Endothelial cell of umbilical vein (primary cell): ENCODE measurements at regions not wholly inside any gene's neighbourhood (a gene's known extent, or its start where the extent isn't known, plus 50 kb on each side); places are given as distances from the start of the nearest gene placed in this dataset.

ENCODE experiments used
- BruUV-seq: library from RNA; stranded (reverse); fragments of 400-500 nt; replicated peaks from 2 replicates; lab custom pipeline; 2021; lab: Mats Ljungman, UMichigan
- CTCF ChIA-PET: fragments of 300-600, 350-600 bp; sonication (Branson Sonifier 250); formaldehyde crosslinking; loops from one replicate; lab custom pipeline; 2021; ENCODE audit warnings: antibody characterized with exemption, inconsistent platforms; lab: Charles Lee
- POLR2A ChIA-PET: fragments of 300-600, 350-600 bp; sonication (Branson Sonifier 250); formaldehyde crosslinking; loops from one replicate; lab custom pipeline; 2021; ENCODE audit warnings: antibody characterized with exemption, inconsistent platforms; lab: Charles Lee
- DNase-seq: peaks from one replicate; pipeline ENCODE4 v3.0.0-alpha.2; 2011; ENCODE audit warnings: low read depth, low spot score
- FAIRE-seq: peaks from 2 replicates; lab custom pipeline; 2011; peaks lifted over from hg19 to GRCh38; lab: Jason Lieb, UNC
- H2AFZ ChIP-seq: 2 replicates; pipeline ENCODE4 v1.6.0; 2012; ENCODE audit warnings: low read depth, low read length, control low read depth, inconsistent platforms
- H3K27ac ChIP-seq: 2 replicates; pipeline ENCODE4 v1.5.1; 2011; ENCODE audit warnings: low read depth, mild to moderate bottlenecking, control low read depth, low read length, moderate library complexity; ENCODE audit not compliant: insufficient read depth
- H3K27me3 ChIP-seq, 2 experiments: 2 replicates each; pipeline versions ENCODE4 v1.6.0 to v1.6.1; 2011; ENCODE audit warnings: low read length in 2 of 2, mixed read lengths in 1 of 2; ENCODE audit not compliant: control insufficient read depth in 2 of 2, insufficient read depth in 2 of 2
- H3K36me3 ChIP-seq, 2 experiments: 2 replicates in 1 of 2; 3 replicates in 1 of 2; pipeline ENCODE4 v1.5.1; 2011; ENCODE audit warnings: low read length in 2 of 2, mild to moderate bottlenecking in 1 of 2, moderate library complexity in 1 of 2; ENCODE audit not compliant: control insufficient read depth in 2 of 2, insufficient read depth in 2 of 2; ENCODE audit errors: extremely low read depth in 1 of 2
- H3K4me1 ChIP-seq: 3 replicates; pipeline ENCODE4 v1.5.1; 2011; ENCODE audit warnings: mild to moderate bottlenecking, low read length; ENCODE audit not compliant: control insufficient read depth, insufficient read depth; ENCODE audit errors: extremely low read depth
- H3K4me2 ChIP-seq: 2 replicates; pipeline ENCODE4 v1.6.1; 2011; ENCODE audit warnings: low read length, control low read depth, mixed read lengths; ENCODE audit not compliant: insufficient read depth
- H3K4me3 ChIP-seq, 3 experiments: fragments of 200-600 bp in 1 of 3; sonication (generic), shearing (Covaris generic) in 1 of 3; replicated peaks in 1 of 3; 2 replicates each; pipeline ENCODE4 v1.5.1; 2011 to 2016; ENCODE audit warnings: control low read depth in 3 of 3, low read length in 3 of 3, mild to moderate bottlenecking in 2 of 3, inconsistent platforms in 1 of 3, low read depth in 1 of 3, moderate library complexity in 1 of 3; ENCODE audit not compliant: insufficient read depth in 1 of 3
- H3K79me2 ChIP-seq: 2 replicates; pipeline ENCODE4 v1.6.0; 2012; ENCODE audit warnings: low read length, inconsistent platforms; ENCODE audit not compliant: control insufficient read depth, insufficient read depth
- H3K9ac ChIP-seq: replicated peaks from 2 replicates; pipeline ENCODE3; 2011; ENCODE audit warnings: low read length, control low read depth; ENCODE audit not compliant: insufficient read depth; ENCODE audit errors: extremely low read depth
- H3K9me1 ChIP-seq: replicated peaks from 3 replicates; pipeline ENCODE4 v1.6.0; 2011; ENCODE audit warnings: mild to moderate bottlenecking, low read length; ENCODE audit not compliant: control insufficient read depth, insufficient read depth; ENCODE audit errors: extremely low read depth
- H3K9me3 ChIP-seq: replicated peaks from 2 replicates; pipeline ENCODE4 v1.5.1; 2012; ENCODE audit warnings: low read length, inconsistent platforms; ENCODE audit not compliant: control insufficient read depth, insufficient read depth
- H4K20me1 ChIP-seq: replicated peaks from 2 replicates; pipeline ENCODE3; 2011; ENCODE audit warnings: mild to moderate bottlenecking, low read length; ENCODE audit not compliant: control insufficient read depth, insufficient read depth; ENCODE audit errors: extremely low read depth
- CTCF ChIP-seq, 2 donors: IDR thresholded peaks; 1 replicate in 1 of 2; 2 replicates in 1 of 2; pipeline ENCODE4 v1.5.1; 2011; ENCODE audit warnings: low read length in 2 of 2, mild to moderate bottlenecking in 2 of 2, moderate library complexity in 2 of 2, control low read depth in 1 of 2, inconsistent platforms in 1 of 2, low read depth in 1 of 2; ENCODE audit not compliant: insufficient read depth in 1 of 2; ENCODE audit errors: extremely low read depth in 1 of 2
- EZH2 ChIP-seq: IDR thresholded peaks from 2 replicates; pipeline ENCODE4 v1.6.1; 2012; ENCODE audit warnings: borderline replicate concordance, low read depth, mild to moderate bottlenecking, moderate library complexity, low read length, inconsistent platforms; ENCODE audit not compliant: severe bottlenecking
- FOS ChIP-seq: IDR thresholded peaks from 2 replicates; pipeline ENCODE4 v1.6.1; 2011; ENCODE audit warnings: mild to moderate bottlenecking, low read length, moderate library complexity, borderline replicate concordance; ENCODE audit not compliant: insufficient read depth
- JUN ChIP-seq: IDR thresholded peaks from 2 replicates; pipeline ENCODE4 v1.6.1; 2011; ENCODE audit warnings: borderline replicate concordance, low read depth; ENCODE audit not compliant: insufficient read length, insufficient read depth
- MAX ChIP-seq: IDR thresholded peaks from 2 replicates; pipeline ENCODE4 v1.6.1; 2011; ENCODE audit not compliant: insufficient read depth, insufficient read length
- MYC ChIP-seq: IDR thresholded peaks from one replicate; pipeline ENCODE4 v1.6.1; 2011; ENCODE audit warnings: mild to moderate bottlenecking, low read depth, low read length
- POLR2AphosphoS5 ChIP-seq: IDR thresholded peaks from 2 replicates; pipeline ENCODE4 v1.6.1; 2012; ENCODE audit warnings: low read depth, mild to moderate bottlenecking, control low read depth, low read length, moderate library complexity; ENCODE audit not compliant: insufficient read depth
- dilution Hi-C: fragments of 300-500 bp; cut with MboI; formaldehyde crosslinking; loops from one replicate; pipeline ENCODE4 v1.15.0; 2019; ENCODE audit warnings: low sequenced_read_pairs; ENCODE audit not compliant: extremely low pct_ligation_motif_present
- intact Hi-C: fragments of 100-400 bp; cut with micrococcal nuclease; formaldehyde crosslinking; loops from one replicate; pipeline ENCODE4 v1.10.0; 2022

DNA sequence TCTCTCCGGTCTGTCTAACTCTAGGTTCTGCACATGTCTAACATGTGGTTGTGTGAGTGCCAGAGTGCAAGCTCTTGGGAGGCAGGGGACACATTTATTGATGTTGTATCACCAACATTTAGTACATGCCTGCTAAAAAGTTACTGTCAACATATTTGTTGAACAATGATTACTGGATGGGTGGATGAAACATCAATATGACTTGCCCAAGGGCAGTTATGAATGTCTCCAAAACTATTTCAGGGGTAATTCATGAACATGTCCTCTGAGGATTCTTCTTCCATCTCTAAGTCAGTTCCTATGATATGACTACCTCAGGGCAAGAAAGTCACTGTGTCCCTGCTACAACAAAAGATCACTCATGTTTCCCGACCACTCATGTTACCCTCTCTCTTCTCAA, 91.3 kb upstream of the STEAP1B start:
- Histone ChIP-seq H3K9me1 (no peaks in the 10 kb centered on the region), H2AFZ (no peak overlapping the region), H3K27ac (no peak overlapping the region), H3K4me2 (no peak overlapping the region), H3K4me3 (no peak overlapping the region), H4K20me1 (no peaks in the 10 kb centered on the region), H3K4me1 (peaks cover 47% of the 10 kb centered on the region), H3K9me3 (no peaks in the 10 kb centered on the region), H3K9ac (no peak overlapping the region), H3K79me2 (no peaks in the 10 kb centered on the region), H3K36me3 (no peaks in the 10 kb centered on the region), H3K27me3 (no peaks in the 10 kb centered on the region)
- intact Hi-C loops (no loop called here), dilution Hi-C loops (no loop called here)
- POLR2A ChIA-PET, result no interaction called here
- no TSS peak for BruUV-seq
- no peak for DNase-seq
- CTCF ChIA-PET, result no interaction called here
- TF ChIP-seq FOS (no peak), MYC (no peak), JUN (no peak), POLR2AphosphoS5 (no peak), CTCF (IDR thresholded peaks at IDR 0.05; ENCODE audit: extremely low read depth in 1 of 2, insufficient read depth in 1 of 2, low read depth in 1 of 2, low read length in 2 of 2) (no peak), EZH2 (no peak), MAX (no peak)
- FAIRE-seq, result no peak
